Panc1 (cell line): ENCODE measurements at regions not wholly inside any gene's neighbourhood (a gene's known extent, or its start where the extent isn't known, plus 50 kb on each side); places are given as distances from the start of the nearest gene placed in this dataset.

Source experiments
- POLR2AphosphoS5 ChIP-seq: IDR thresholded peaks from 2 replicates; pipeline ENCODE4 v1.6.1; 2012; ENCODE audit warnings: mild to moderate bottlenecking, low read depth, low read length, moderate library complexity
- SIN3A ChIP-seq: IDR thresholded peaks from 2 replicates; pipeline ENCODE4 v1.6.1; 2012; ENCODE audit warnings: low read depth, mild to moderate bottlenecking, low read length, moderate library complexity, borderline replicate concordance; ENCODE audit not compliant: insufficient read depth
- TF ChIP-seq, protein P1 (sequence below): fragments of 450-650 bp; IDR thresholded peaks from 2 replicates; pipeline ENCODE4 v1.5.1; 2017; ENCODE audit warnings: mild to moderate bottlenecking

DNA sequence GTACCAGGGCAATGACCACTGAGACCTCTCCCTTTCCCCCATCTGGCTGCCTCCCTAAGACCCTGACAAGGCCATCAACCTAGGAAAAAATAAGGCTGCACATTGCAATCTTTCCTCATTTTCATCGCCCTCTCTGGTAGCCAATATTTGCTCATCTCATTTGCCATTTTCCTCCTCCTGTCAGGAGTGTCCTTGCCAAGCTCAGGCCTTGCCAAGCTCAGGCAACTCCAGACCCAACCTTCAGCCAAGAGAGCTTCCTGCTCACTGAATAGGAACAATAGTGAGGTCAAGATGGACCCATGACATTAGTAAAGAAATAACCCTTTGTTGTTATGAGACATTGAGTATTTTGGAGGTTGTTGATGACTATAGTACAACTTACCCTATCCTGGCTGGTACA, 380.3 kb downstream of the RSL24D1 start:
- TF ChIP-seq, protein P1, sequence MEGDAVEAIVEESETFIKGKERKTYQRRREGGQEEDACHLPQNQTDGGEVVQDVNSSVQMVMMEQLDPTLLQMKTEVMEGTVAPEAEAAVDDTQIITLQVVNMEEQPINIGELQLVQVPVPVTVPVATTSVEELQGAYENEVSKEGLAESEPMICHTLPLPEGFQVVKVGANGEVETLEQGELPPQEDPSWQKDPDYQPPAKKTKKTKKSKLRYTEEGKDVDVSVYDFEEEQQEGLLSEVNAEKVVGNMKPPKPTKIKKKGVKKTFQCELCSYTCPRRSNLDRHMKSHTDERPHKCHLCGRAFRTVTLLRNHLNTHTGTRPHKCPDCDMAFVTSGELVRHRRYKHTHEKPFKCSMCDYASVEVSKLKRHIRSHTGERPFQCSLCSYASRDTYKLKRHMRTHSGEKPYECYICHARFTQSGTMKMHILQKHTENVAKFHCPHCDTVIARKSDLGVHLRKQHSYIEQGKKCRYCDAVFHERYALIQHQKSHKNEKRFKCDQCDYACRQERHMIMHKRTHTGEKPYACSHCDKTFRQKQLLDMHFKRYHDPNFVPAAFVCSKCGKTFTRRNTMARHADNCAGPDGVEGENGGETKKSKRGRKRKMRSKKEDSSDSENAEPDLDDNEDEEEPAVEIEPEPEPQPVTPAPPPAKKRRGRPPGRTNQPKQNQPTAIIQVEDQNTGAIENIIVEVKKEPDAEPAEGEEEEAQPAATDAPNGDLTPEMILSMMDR, result no peak
- TF ChIP-seq SIN3A, result no peak
- no peak for TF ChIP-seq POLR2AphosphoS5
